ENCODE measurements at regions not wholly inside any gene's neighbourhood (a gene's known extent, or its start where the extent isn't known, plus 50 kb on each side); places are given as distances from the start of the nearest gene placed in this dataset.

GRCh38 chrX:63458981-63459380 is 107.8 kb upstream of the SPIN4 start:
- H3K79me2 ChIP-seq, result no peaks in the 10 kb centered on the region
- H3K9me3 ChIP-seq (ENCODE audit: control insufficient read depth, low read length), result no peaks in the 10 kb centered on the region
- H3K4me1 ChIP-seq, result no peaks in the 10 kb centered on the region
- no peak overlapping the region for H3K4me2 ChIP-seq (ENCODE audit: low read length)
- H3K27me3 ChIP-seq (ENCODE audit: control insufficient read depth, insufficient read depth, low read length), result no peaks in the 10 kb centered on the region
- no peak overlapping the region for H3K27ac ChIP-seq
- H3K36me3 ChIP-seq (ENCODE audit: control insufficient read depth, insufficient read depth, low read length), result no peaks in the 10 kb centered on the region
- H3K9ac ChIP-seq, result no peak overlapping the region
- no peak overlapping the region for H3K4me3 ChIP-seq (ENCODE audit: low read depth, low read length)
- no peak overlapping the region for H2AFZ ChIP-seq
- TF ChIP-seq CTCF (IDR thresholded peaks at IDR 0.05), result no peak

GRCh38 chrX:63453571-63453970 is 102.4 kb upstream of the SPIN4 start:
- Histone ChIP-seq H3K9ac (no peak overlapping the region), H3K4me3 (ENCODE audit: low read depth, low read length) (no peak overlapping the region), H3K4me1 (no peaks in the 10 kb centered on the region), H2AFZ (no peak overlapping the region), H3K36me3 (ENCODE audit: control insufficient read depth, insufficient read depth, low read length) (no peaks in the 10 kb centered on the region), H3K79me2 (peaks cover 3% of the 10 kb centered on the region), H3K27me3 (ENCODE audit: control insufficient read depth, insufficient read depth, low read length) (no peaks in the 10 kb centered on the region), H3K4me2 (ENCODE audit: low read length) (no peak overlapping the region), H3K27ac (no peak overlapping the region), H3K9me3 (ENCODE audit: control insufficient read depth, low read length) (no peaks in the 10 kb centered on the region)
- TF ChIP-seq CTCF (IDR thresholded peaks at IDR 0.05), result no peak

GRCh38 chrX:63441717-63442116 is 90.6 kb upstream of the SPIN4 start:
- Histone ChIP-seq H3K79me2 (no peaks in the 10 kb centered on the region), H3K9me3 (ENCODE audit: control insufficient read depth, low read length) (no peaks in the 10 kb centered on the region), H3K27ac (no peak overlapping the region), H3K9ac (no peak overlapping the region), H3K4me2 (ENCODE audit: low read length) (no peak overlapping the region), H3K36me3 (ENCODE audit: control insufficient read depth, insufficient read depth, low read length) (no peaks in the 10 kb centered on the region), H2AFZ (no peak overlapping the region), H3K4me1 (no peaks in the 10 kb centered on the region), H3K27me3 (ENCODE audit: control insufficient read depth, insufficient read depth, low read length) (no peaks in the 10 kb centered on the region), H3K4me3 (ENCODE audit: low read depth, low read length) (no peak overlapping the region)
- TF ChIP-seq CTCF (IDR thresholded peaks at IDR 0.05), result no peak

GRCh38 chrX:63439580-63439979 is 88.4 kb upstream of the SPIN4 start:
- H3K27ac ChIP-seq, result no peak overlapping the region
- no peak overlapping the region for H3K9ac ChIP-seq
- no peak overlapping the region for H2AFZ ChIP-seq
- H3K4me2 ChIP-seq (ENCODE audit: low read length), result no peak overlapping the region
- no peaks in the 10 kb centered on the region for H3K9me3 ChIP-seq (ENCODE audit: control insufficient read depth, low read length)
- H3K4me1 ChIP-seq, result no peaks in the 10 kb centered on the region
- no peaks in the 10 kb centered on the region for H3K36me3 ChIP-seq (ENCODE audit: control insufficient read depth, insufficient read depth, low read length)
- no peak for TF ChIP-seq CTCF (IDR thresholded peaks at IDR 0.05)
- H3K4me3 ChIP-seq (ENCODE audit: low read depth, low read length), result no peak overlapping the region
- H3K79me2 ChIP-seq, result no peaks in the 10 kb centered on the region
- H3K27me3 ChIP-seq (ENCODE audit: control insufficient read depth, insufficient read depth, low read length), result no peaks in the 10 kb centered on the region

- H3K27me3 ChIP-seq (ENCODE audit: control insufficient read depth, insufficient read depth, low read length), result no peaks in the 10 kb centered on the region
- H3K4me2 ChIP-seq (ENCODE audit: low read length), result no peak overlapping the region
- no peak overlapping the region for H3K9ac ChIP-seq
- H3K27ac ChIP-seq, result no peak overlapping the region
- no peaks in the 10 kb centered on the region for H3K79me2 ChIP-seq
- no peak for TF ChIP-seq CTCF (IDR thresholded peaks at IDR 0.05)
- no peaks in the 10 kb centered on the region for H3K4me1 ChIP-seq
- no peak overlapping the region for H3K4me3 ChIP-seq (ENCODE audit: low read depth, low read length)
- H3K36me3 ChIP-seq (ENCODE audit: control insufficient read depth, insufficient read depth, low read length), result no peaks in the 10 kb centered on the region
- no peak overlapping the region for H2AFZ ChIP-seq
- H3K9me3 ChIP-seq (ENCODE audit: control insufficient read depth, low read length), result no peaks in the 10 kb centered on the region
Measured at GRCh38 chrX:63436865-63437264, 85.7 kb upstream of the SPIN4 start.
